ENCODE measurements at regions not wholly inside any gene's neighbourhood (a gene's known extent, or its start where the extent isn't known, plus 50 kb on each side); places are given as distances from the start of the nearest gene placed in this dataset.

- no peak for TF ChIP-seq PKNOX1 (IDR thresholded peaks at IDR 0.05)
- TF ChIP-seq HDGF (IDR thresholded peaks at IDR 0.05; ENCODE audit: borderline replicate concordance), result no peak
- TF ChIP-seq BHLHE40 (IDR thresholded peaks at IDR 0.05; ENCODE audit: borderline replicate concordance), result no peak
- TF ChIP-seq SUZ12 (IDR thresholded peaks at IDR 0.05), result no peak
- no peak for TF ChIP-seq ELF4 (IDR thresholded peaks at IDR 0.05)
- TF ChIP-seq L3MBTL2 (conservative IDR thresholded peaks at IDR 0.05), result no peak
- no peak for TF ChIP-seq FOXK2 (IDR thresholded peaks at IDR 0.05)
- no peak for TF ChIP-seq SP1 (IDR thresholded peaks at IDR 0.05)
- no peak for TF ChIP-seq TARDBP (IDR thresholded peaks at IDR 0.05)
- TF ChIP-seq FOXA1 (IDR thresholded peaks at IDR 0.05), result no peak
- TF ChIP-seq NFRKB (IDR thresholded peaks at IDR 0.05), result no peak
- TF ChIP-seq FOXM1 (IDR thresholded peaks at IDR 0.05; ENCODE audit: borderline replicate concordance), result no peak
These were observed 84.7 kb upstream of the FLRT2 start for GRCh38 chr14:85445151-85445795.
